ENCODE measurements at regions not wholly inside any gene's neighbourhood (a gene's known extent, or its start where the extent isn't known, plus 50 kb on each side); places are given as distances from the start of the nearest gene placed in this dataset.

DNA sequence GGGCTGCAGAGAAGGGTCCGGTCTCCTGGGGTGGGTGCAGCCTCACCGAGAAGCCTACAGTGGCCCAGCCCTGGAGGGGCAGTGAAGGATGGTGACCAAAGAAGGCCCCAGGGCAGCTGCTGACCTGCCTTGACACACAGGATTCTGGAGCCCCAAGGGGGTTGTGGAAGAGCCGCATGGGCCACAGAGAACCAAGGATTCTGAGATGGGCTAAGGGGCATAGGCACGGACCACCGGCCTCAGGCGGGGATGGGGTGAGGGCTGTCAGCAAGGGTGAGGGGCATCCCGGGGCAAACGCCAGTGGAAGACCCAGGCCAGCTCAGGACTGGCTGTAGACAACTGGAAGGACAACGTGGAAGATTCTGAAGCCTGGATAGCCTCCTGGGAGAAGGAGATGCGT lies 151.6 kb downstream of the TEX29 start:
- no peak for TF ChIP-seq RFX5 (IDR thresholded peaks at IDR 0.05; ENCODE audit: low read length)
- TF ChIP-seq RAD21 (IDR thresholded peaks at IDR 0.05; ENCODE audit: low read length), result no peak
- TF ChIP-seq SMC3 (IDR thresholded peaks at IDR 0.05; ENCODE audit: low read depth, low read length), result no peak
- TF ChIP-seq, protein P1, sequence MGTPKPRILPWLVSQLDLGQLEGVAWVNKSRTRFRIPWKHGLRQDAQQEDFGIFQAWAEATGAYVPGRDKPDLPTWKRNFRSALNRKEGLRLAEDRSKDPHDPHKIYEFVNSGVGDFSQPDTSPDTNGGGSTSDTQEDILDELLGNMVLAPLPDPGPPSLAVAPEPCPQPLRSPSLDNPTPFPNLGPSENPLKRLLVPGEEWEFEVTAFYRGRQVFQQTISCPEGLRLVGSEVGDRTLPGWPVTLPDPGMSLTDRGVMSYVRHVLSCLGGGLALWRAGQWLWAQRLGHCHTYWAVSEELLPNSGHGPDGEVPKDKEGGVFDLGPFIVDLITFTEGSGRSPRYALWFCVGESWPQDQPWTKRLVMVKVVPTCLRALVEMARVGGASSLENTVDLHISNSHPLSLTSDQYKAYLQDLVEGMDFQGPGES (IDR thresholded peaks at IDR 0.05; ENCODE audit: low read depth, low read length), result no peak
- no peak for TF ChIP-seq CTCF (IDR thresholded peaks at IDR 0.05)
- no peak for TF ChIP-seq MAX (IDR thresholded peaks at IDR 0.05; ENCODE audit: low read depth)
- TF ChIP-seq SIN3A (IDR thresholded peaks at IDR 0.05; ENCODE audit: borderline replicate concordance, low read depth, low read length), result no peak
- no peak for TF ChIP-seq TAF1 (IDR thresholded peaks at IDR 0.05; ENCODE audit: borderline replicate concordance, low read depth, low read length)
- TF ChIP-seq NRF1 (IDR thresholded peaks at IDR 0.05; ENCODE audit: low read depth, low read length), result no peak
- TF ChIP-seq FOSL2 (IDR thresholded peaks at IDR 0.05; ENCODE audit: borderline replicate concordance, low read depth), result no peak
- no peak for TF ChIP-seq YY1 (IDR thresholded peaks at IDR 0.05; ENCODE audit: low read depth)
- TF ChIP-seq EP300 (IDR thresholded peaks at IDR 0.05; ENCODE audit: borderline replicate concordance in 1 of 2, low read depth in 1 of 2, low read length in 1 of 2), result no peak
- no peak for TF ChIP-seq FOXJ3 (CRISPR knock-in tag; IDR thresholded peaks at IDR 0.05)
- TF ChIP-seq TEAD4 (IDR thresholded peaks at IDR 0.05; ENCODE audit: borderline replicate concordance, insufficient read depth), result no peak

Measured in SK-N-SH (cell line).